ENCODE measurements at regions not wholly inside any gene's neighbourhood (a gene's known extent, or its start where the extent isn't known, plus 50 kb on each side); places are given as distances from the start of the nearest gene placed in this dataset.

DNA sequence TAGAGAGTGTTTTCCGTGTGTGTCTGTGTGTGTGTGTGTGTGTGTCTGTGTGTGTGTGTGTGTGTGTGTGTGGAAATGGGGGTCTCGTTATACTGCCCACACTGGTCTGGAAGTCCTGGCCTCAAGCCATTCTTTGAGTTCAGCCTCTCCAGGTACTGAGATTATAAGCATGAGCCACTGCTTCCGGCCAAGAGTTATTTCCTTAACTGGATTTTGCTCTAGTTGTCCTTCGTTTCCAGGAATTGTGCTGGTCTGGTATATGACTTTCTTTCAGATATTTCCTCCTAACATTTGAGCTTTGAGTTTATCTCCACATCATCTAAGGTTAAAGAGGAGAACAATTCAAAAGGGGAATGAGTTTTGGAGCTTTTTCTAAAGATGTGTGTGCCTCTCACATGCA is 124.8 kb downstream of the SH3BGRL2 start:
- H3K27ac Mint-ChIP-seq: no peak overlapping the region
- intact Hi-C loops (cut with micrococcal nuclease): no loop called here
- no peak overlapping the region for H3K4me3 ChIP-seq (replicated peaks in 1 of 3; ENCODE audit: low read depth in 2 of 3, low read length in 3 of 3)
- H3K9ac ChIP-seq (ENCODE audit: insufficient read depth, low read length, poor library complexity, severe bottlenecking): no peak overlapping the region
- H2AFZ ChIP-seq (ENCODE audit: insufficient read depth, low read depth, low read length, poor library complexity, severe bottlenecking): no peak overlapping the region
- TF ChIP-seq, protein P1, sequence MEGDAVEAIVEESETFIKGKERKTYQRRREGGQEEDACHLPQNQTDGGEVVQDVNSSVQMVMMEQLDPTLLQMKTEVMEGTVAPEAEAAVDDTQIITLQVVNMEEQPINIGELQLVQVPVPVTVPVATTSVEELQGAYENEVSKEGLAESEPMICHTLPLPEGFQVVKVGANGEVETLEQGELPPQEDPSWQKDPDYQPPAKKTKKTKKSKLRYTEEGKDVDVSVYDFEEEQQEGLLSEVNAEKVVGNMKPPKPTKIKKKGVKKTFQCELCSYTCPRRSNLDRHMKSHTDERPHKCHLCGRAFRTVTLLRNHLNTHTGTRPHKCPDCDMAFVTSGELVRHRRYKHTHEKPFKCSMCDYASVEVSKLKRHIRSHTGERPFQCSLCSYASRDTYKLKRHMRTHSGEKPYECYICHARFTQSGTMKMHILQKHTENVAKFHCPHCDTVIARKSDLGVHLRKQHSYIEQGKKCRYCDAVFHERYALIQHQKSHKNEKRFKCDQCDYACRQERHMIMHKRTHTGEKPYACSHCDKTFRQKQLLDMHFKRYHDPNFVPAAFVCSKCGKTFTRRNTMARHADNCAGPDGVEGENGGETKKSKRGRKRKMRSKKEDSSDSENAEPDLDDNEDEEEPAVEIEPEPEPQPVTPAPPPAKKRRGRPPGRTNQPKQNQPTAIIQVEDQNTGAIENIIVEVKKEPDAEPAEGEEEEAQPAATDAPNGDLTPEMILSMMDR (IDR thresholded peaks at IDR 0.05): no peak
- H3K27me3 ChIP-seq (ENCODE audit: control insufficient read depth in 2 of 2, insufficient read depth in 2 of 2, low read length in 2 of 2): peaks cover 0 to 4% of the 10 kb centered on the region in 2 donors
- no peaks in the 10 kb centered on the region for H3K36me3 Mint-ChIP-seq
- no peaks in the 10 kb centered on the region for H3K9me3 ChIP-seq (replicated peaks in 1 of 2; ENCODE audit: control insufficient read depth in 1 of 2, insufficient read depth in 1 of 2, low read length in 2 of 2)
- no peak for DNase-seq
- H4K20me1 ChIP-seq (ENCODE audit: insufficient read depth, low read length): no peaks in the 10 kb centered on the region
- no peaks in the 10 kb centered on the region for H3K79me2 ChIP-seq (ENCODE audit: insufficient read depth, low read length)
- no peak overlapping the region for H3K27ac ChIP-seq (ENCODE audit: low read depth in 1 of 2, low read length in 2 of 2)
- 60% methylated on average over 1 of the region's 4 CpGs for WGBS (ENCODE audit: insufficient coverage)
- H3K36me3 ChIP-seq (replicated peaks in 1 of 2; ENCODE audit: control insufficient read depth in 1 of 2, insufficient read depth in 2 of 2, low read length in 2 of 2): no peaks in the 10 kb centered on the region
- H3K4me1 Mint-ChIP-seq: no peaks in the 10 kb centered on the region
- peaks cover 0 to 2% (median 0%) of the 10 kb centered on the region in 7 donors for H3K9me3 Mint-ChIP-seq
- H3K4me1 ChIP-seq (ENCODE audit: control insufficient read depth in 1 of 2, insufficient read depth in 2 of 2, low read length in 2 of 2): no peaks in the 10 kb centered on the region
- H3K4me3 Mint-ChIP-seq: no peak overlapping the region
- H3K27me3 Mint-ChIP-seq (ENCODE audit: low read depth in 3 of 3): peaks cover 3 to 4% (median 4%) of the 10 kb centered on the region in 3 donors
- H3K4me2 ChIP-seq (replicated peaks; ENCODE audit: extremely low read depth, low read length, poor library complexity, severe bottlenecking): no peak overlapping the region

Data from CD14-positive monocyte (primary cell).